CD4-positive, alpha-beta T cell treated with Interleukin-2 at 100 ng/mL for 4 hours (primary cell): ENCODE measurements at regions not wholly inside any gene's neighbourhood (a gene's known extent, or its start where the extent isn't known, plus 50 kb on each side); places are given as distances from the start of the nearest gene placed in this dataset.

Source experiments
- DNase-seq: peaks from one replicate; pipeline ENCODE4 v3.0.0-alpha.2; 2020; ENCODE audit warnings: low spot score

- no peak for DNase-seq
These were observed 1259.0 kb upstream of the C9orf72 start for GRCh38 chr9:28832168-28832770.

- DNase-seq, result no peak
These were observed 1260.9 kb upstream of the C9orf72 start for GRCh38 chr9:28834156-28834555.

GRCh38 chr9:28839778-28840430 is 1266.6 kb upstream of the C9orf72 start:
- no peak for DNase-seq

- DNase-seq, result no peak
These were observed 1268.5 kb upstream of the C9orf72 start for GRCh38 chr9:28841775-28842174.

GRCh38 chr9:28847331-28847730 is 1274.0 kb upstream of the C9orf72 start:
- DNase-seq, result no peak

- no peak for DNase-seq
These were observed 1275.4 kb upstream of the C9orf72 start for GRCh38 chr9:28848671-28849070.

GRCh38 chr9:28853477-28853876 is 1280.2 kb upstream of the C9orf72 start:
- no peak for DNase-seq

DNA sequence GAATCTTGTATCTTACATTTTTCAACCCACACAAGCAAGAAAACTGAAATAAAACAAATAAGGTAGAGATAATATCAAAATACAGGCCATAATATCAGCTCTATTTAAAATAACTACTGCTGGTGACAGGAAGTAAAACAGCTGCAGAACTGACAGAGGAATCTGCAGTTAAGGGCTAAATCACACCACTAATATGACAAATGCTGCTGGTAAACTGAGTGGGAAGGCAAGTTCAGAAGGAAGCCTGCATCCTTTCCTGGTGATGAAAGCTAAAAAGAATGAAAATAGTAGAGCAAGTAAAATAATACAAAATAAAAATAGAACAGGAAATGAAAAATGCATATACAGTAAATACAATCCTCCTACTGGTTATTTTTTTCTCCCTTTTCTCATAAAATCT is 1293.7 kb upstream of the C9orf72 start:
- DNase-seq, result no peak

GRCh38 chr9:28868228-28868990 is 1295.1 kb upstream of the C9orf72 start:
- DNase-seq, result no peak

- no peak for DNase-seq
These were observed 1309.2 kb upstream of the C9orf72 start for GRCh38 chr9:28882529-28882928.

DNA sequence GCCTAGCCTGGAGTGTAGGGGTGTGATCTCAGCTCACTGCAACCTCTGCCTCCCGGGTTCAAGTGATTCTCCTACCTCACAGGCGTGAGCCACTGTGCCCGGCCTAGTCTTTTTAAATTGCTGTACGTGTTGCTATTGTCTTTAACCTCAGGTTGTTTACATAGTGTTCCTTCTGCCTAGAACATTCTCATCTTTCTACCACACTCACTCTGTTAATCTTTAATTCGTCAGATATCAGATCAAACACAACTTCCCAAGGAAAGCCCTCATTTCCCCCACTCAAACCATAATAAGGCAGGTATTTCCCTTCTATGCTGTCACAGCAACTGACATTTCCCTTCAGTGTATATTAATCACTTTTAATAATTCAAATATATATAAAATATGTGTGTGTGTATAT is 1310.0 kb upstream of the C9orf72 start:
- no peak for DNase-seq

- no peak for DNase-seq
These were observed 1314.1 kb upstream of the C9orf72 start for GRCh38 chr9:28887188-28887884.

DNA sequence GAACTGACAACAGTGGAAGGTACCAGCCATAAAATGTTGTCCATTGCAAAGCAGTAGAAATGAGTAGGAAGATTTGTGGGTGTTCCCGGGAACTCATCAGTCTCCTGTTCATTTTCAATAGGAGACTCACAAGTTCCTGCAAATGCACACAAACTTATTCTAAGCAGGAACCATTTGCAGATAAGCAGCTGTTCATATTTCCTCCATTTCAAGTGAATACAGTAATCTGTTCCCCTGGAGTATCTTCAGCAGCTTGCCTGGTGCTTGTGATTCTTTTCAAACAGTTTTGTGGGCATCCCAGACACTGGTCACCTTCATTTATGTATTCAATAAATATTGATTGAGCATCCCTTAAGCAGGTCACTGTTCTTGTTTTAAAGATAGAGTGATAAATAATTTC is 1315.5 kb upstream of the C9orf72 start:
- no peak for DNase-seq

GRCh38 chr9:28892538-28892937 is 1319.3 kb upstream of the C9orf72 start:
- DNase-seq, result no peak

- DNase-seq, result no peak
These were observed 1326.0 kb upstream of the C9orf72 start for GRCh38 chr9:28899267-28899666.

- no peak for DNase-seq
These were observed 1326.6 kb upstream of the C9orf72 start for GRCh38 chr9:28899926-28900325.

- no peak for DNase-seq
These were observed 1327.1 kb upstream of the C9orf72 start for GRCh38 chr9:28900406-28900805.

- DNase-seq, result no peak
These were observed 1336.2 kb upstream of the C9orf72 start for GRCh38 chr9:28909526-28909925.

GRCh38 chr9:28912621-28913020 is 1339.3 kb upstream of the C9orf72 start:
- no peak for DNase-seq

DNA sequence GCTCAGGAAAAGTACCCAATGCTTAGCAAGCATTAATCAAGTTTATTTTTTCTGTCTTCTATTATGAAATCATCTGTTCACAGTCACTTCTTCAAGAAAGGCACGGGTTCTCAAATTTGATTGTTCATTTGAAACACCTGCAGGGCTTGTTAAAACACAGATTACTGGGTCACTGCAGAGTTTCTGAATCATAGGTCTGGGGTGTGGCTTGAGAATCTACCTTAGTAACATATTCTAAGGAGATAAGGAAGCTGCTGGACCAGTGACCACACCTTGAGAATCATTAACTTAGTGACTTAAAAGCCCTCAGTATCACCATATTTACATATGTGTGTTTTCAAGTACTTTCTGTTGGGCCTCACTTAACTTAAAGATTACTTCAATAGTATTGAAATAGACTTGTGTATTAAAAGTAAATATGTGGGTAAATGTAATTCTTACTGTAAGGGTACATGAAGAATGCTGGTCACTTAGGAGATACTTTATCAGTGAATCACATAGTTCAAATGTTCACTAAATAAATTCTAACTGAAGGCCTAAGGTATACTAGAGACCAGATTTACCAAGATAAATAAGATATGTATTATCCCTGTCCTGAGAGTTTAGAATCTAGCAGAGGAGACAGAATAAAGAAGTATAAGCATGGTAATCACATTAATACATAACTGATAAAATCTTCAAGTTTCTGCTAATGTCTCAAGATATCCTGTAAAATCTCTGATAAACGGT is 1342.1 kb upstream of the C9orf72 start:
- DNase-seq, result no peak

- no peak for DNase-seq
These were observed 1343.1 kb upstream of the C9orf72 start for GRCh38 chr9:28916348-28916747.

DNA sequence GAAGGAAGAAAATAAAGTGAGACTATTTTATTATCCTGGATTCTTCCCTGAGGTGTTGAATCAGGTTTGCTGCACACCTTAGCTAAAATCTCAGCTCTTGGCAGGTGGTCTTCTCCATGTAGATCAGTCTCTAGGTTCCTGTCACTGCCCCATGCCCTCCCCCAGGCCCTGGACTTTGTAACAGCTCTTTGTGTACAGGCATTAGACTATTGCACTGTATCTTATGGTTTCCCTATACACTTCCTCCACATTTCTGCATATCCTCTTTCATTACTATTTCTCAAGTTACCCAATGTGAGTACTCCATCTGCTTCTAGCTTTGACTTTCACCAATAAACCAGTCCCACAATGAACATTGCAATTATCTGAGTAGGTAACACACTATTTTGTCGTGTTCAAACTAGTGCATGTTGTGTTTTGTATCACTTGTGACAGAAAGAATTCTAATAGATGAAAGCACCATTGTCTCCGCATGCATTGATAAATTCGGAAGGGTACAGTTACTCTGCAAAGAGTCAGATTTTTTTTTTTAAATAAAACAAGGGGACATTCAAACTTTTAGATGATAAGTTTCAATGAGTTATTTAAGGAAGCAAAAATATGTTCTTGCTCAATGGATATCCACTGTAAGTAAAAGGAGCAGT is 1348.7 kb upstream of the C9orf72 start:
- no peak for DNase-seq
